ENCODE measurements at regions not wholly inside any gene's neighbourhood (a gene's known extent, or its start where the extent isn't known, plus 50 kb on each side); places are given as distances from the start of the nearest gene placed in this dataset.

- TF ChIP-seq CTCF (conservative IDR thresholded peaks at IDR 0.05; ENCODE audit: low read depth, low read length) (no peak), EZH2 (IDR thresholded peaks at IDR 0.05; ENCODE audit: low read length, unreplicated experiment) (no peak)
These were observed 503.2 kb upstream of the CNTNAP5 start for GRCh38 chr2:123521854-123522253.

Data from PC-3 (cell line).